Lower leg skin (tissue), 3 donors: ENCODE measurements at regions not wholly inside any gene's neighbourhood (a gene's known extent, or its start where the extent isn't known, plus 50 kb on each side); places are given as distances from the start of the nearest gene placed in this dataset.

ENCODE experiments used
- POLR2A ChIP-seq, 2 donors: fragments of 450-650 bp; IDR thresholded peaks; one replicate each; pipeline ENCODE4 v1.6.1; 2016 to 2017; ENCODE audit warnings: antibody characterized with exemption in 2 of 2, mild to moderate bottlenecking in 1 of 2, moderate library complexity in 1 of 2
- TF ChIP-seq, protein P1 (sequence below), 3 donors: fragments of 450-650 bp; IDR thresholded peaks; one replicate each; pipeline ENCODE4 v1.5.1; 2016; ENCODE audit warnings: antibody characterized with exemption in 3 of 3, mild to moderate bottlenecking in 3 of 3, moderate library complexity in 2 of 3

DNA sequence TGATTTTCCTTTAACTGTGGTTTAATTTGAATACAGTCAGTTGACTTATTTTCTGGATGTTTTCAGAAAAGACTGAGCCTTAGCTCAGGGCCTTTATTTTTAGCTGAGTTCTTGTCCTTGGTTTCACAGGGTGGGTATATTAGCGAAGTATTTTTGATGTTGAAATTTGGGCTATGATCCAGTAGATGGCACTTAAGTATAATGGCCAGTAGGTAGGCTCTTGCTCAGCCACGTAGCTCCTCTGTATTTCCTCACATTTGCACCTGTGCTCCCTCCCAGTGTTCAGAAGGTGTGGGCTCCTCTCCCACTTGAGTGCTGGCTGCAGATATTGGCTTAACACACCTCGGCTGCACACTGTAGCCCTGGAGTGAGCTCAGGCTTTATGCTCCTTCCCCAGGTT is 549.9 kb upstream of the AMOT start:
- TF ChIP-seq POLR2A (IDR thresholded peaks at IDR 0.05) = no peak
- TF ChIP-seq, protein P1, sequence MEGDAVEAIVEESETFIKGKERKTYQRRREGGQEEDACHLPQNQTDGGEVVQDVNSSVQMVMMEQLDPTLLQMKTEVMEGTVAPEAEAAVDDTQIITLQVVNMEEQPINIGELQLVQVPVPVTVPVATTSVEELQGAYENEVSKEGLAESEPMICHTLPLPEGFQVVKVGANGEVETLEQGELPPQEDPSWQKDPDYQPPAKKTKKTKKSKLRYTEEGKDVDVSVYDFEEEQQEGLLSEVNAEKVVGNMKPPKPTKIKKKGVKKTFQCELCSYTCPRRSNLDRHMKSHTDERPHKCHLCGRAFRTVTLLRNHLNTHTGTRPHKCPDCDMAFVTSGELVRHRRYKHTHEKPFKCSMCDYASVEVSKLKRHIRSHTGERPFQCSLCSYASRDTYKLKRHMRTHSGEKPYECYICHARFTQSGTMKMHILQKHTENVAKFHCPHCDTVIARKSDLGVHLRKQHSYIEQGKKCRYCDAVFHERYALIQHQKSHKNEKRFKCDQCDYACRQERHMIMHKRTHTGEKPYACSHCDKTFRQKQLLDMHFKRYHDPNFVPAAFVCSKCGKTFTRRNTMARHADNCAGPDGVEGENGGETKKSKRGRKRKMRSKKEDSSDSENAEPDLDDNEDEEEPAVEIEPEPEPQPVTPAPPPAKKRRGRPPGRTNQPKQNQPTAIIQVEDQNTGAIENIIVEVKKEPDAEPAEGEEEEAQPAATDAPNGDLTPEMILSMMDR (IDR thresholded peaks at IDR 0.05) = no peak
